Kidney glomerular epithelial cell (primary cell): ENCODE measurements at regions not wholly inside any gene's neighbourhood (a gene's known extent, or its start where the extent isn't known, plus 50 kb on each side); places are given as distances from the start of the nearest gene placed in this dataset.

Experiments used
- DNase-seq: peaks from one replicate; lab custom pipeline; 2025; lab: John Stamatoyannopoulos, UW

DNA sequence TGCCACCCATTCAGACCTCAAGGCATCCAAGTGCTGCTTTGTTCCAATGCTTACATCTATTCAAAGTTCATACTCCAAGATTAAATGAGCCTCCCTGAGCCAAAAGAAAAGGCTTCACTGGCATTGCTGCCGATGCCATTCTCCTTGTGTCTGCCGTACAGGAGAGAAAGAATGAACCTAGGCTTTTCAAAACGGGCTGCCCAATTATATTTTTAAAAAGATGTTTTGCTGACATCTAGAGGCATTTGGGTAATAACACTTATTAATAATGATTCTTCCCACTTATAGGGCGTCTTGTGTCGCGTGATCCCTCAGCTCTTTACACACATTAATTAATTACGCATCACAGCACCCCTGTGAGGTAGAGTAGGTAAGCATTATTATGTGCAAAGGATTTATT, 545.6 kb downstream of the PKHD1 start:
- no peak for DNase-seq

DNA sequence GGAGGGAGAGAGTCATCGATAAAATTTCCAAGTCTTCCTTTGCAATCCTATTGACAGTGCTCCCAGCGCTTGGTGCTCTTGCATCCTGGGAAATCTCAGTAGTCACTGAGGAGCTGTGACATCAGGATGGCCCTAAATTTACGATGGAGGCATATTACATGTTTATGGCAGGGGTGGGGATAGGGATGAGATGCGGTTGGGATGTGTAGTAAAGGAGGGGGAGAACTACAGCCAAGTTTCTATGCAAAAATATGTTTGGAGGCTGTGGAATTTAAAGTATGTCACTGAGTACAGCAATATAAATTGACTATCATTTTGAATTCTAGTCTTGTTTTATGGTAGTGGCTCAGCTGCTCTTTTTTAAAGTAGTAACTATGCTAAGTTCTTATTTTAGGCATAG, 544.9 kb downstream of the PKHD1 start:
- no peak for DNase-seq

DNA sequence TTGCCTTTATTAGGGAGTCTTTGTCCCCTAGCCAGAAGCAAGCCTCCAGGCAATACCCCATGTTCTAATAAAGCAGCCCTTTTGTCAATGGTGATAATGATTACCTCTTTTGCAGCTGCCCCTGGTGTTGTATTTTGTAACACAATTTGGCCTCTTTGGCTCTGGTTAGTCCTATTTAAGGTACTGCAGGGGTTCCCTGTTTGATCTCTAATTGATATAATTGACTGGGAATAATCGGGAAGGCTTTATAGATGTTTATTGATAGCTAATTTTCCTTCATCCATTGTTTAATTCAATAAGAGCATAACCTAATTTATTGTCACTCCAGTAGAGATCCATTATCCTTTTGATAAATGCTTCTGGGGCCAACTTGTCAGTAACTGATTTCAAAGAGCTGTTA, 537.2 kb downstream of the PKHD1 start:
- no peak for DNase-seq

DNA sequence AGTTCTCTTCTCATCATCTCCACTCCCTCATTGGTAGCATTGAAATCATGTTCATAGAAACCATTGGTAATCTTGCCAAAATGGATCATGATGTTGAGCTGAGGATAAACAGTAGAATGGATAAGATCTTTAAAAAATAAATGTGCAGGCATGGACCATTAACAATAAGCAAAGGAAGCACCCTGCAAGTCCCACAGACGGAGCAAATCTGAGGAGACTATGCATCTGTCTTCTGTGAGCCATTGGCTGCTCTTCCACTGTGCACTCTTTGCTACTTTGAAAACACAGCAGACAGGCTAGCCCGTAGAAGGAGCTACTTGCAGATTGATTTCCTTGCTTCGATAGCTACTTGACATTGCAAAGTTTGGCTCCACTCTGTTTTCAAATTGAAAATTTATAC, 535.0 kb downstream of the PKHD1 start:
- DNase-seq, result no peak

GRCh38 chr6:51553246-51554015, 534.0 kb downstream of the PKHD1 start:
- no peak for DNase-seq

GRCh38 chr6:51554029-51554428, 533.4 kb downstream of the PKHD1 start:
- no peak for DNase-seq

GRCh38 chr6:51559059-51559458, 528.4 kb downstream of the PKHD1 start:
- DNase-seq, result no peak

DNA sequence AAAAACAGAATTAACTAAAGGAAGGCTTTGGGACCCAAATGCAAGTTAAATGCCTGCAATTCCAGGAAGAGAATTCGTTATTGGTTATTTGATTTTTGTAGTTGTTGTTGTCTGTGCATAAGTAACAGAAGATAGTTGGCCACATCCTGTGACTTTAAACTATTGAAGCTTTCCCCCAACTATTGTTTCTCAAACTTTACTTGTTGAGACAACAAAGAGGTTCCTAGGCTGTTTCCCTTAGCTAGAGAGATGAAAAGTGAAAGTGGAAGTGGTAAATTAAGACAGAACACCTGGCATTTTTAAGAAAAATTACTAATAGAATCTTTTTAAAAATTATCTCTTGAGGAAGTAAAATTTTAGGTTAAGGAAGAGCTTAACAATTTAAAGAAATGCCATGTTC, 525.2 kb downstream of the PKHD1 start:
- DNase-seq, result no peak
